NB4 (cell line): ENCODE measurements at regions not wholly inside any gene's neighbourhood (a gene's known extent, or its start where the extent isn't known, plus 50 kb on each side); places are given as distances from the start of the nearest gene placed in this dataset.

ENCODE experiments used
- POLR2A ChIP-seq: IDR thresholded peaks from 2 replicates; pipeline ENCODE4 v1.6.1; 2011; ENCODE audit warnings: mild to moderate bottlenecking; ENCODE audit not compliant: insufficient read length; ENCODE audit errors: extremely low read depth
- TF ChIP-seq, protein P1 (sequence below): IDR thresholded peaks from one replicate; pipeline ENCODE4 v1.5.1; 2012; ENCODE audit warnings: low read depth, low read length

DNA sequence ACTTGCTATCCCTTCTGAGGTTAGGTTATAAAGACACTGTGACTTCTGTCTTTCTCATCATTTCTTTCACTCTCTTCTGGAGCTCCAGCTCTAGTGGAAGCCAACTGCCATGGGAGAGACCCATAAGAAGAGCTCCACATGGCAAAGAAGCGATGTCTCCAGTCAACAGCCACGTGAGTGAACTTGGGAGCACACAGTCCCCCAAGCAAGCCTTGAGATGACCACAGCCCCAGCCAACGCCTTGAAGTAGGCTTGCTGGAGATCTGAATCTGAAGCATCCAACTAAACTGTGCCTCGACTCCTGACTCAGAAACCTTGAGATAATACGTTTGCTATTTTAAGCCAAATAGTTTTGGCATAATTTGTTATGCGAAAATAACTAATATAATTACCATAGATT lies 181.7 kb upstream of the GDF10 start:
- TF ChIP-seq, protein P1, sequence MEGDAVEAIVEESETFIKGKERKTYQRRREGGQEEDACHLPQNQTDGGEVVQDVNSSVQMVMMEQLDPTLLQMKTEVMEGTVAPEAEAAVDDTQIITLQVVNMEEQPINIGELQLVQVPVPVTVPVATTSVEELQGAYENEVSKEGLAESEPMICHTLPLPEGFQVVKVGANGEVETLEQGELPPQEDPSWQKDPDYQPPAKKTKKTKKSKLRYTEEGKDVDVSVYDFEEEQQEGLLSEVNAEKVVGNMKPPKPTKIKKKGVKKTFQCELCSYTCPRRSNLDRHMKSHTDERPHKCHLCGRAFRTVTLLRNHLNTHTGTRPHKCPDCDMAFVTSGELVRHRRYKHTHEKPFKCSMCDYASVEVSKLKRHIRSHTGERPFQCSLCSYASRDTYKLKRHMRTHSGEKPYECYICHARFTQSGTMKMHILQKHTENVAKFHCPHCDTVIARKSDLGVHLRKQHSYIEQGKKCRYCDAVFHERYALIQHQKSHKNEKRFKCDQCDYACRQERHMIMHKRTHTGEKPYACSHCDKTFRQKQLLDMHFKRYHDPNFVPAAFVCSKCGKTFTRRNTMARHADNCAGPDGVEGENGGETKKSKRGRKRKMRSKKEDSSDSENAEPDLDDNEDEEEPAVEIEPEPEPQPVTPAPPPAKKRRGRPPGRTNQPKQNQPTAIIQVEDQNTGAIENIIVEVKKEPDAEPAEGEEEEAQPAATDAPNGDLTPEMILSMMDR, result no peak
- TF ChIP-seq POLR2A, result no peak
